HTERT RPE-1 (cell line): ENCODE measurements at regions not wholly inside any gene's neighbourhood (a gene's known extent, or its start where the extent isn't known, plus 50 kb on each side); places are given as distances from the start of the nearest gene placed in this dataset.

ENCODE experiments used
- in situ Hi-C: fragments of 300-500 bp; cut with MboI; formaldehyde crosslinking; loops from 4 replicates; pipeline ENCODE4 v1.14.3; 2020; ENCODE audit warnings: low sequenced_read_pairs

DNA sequence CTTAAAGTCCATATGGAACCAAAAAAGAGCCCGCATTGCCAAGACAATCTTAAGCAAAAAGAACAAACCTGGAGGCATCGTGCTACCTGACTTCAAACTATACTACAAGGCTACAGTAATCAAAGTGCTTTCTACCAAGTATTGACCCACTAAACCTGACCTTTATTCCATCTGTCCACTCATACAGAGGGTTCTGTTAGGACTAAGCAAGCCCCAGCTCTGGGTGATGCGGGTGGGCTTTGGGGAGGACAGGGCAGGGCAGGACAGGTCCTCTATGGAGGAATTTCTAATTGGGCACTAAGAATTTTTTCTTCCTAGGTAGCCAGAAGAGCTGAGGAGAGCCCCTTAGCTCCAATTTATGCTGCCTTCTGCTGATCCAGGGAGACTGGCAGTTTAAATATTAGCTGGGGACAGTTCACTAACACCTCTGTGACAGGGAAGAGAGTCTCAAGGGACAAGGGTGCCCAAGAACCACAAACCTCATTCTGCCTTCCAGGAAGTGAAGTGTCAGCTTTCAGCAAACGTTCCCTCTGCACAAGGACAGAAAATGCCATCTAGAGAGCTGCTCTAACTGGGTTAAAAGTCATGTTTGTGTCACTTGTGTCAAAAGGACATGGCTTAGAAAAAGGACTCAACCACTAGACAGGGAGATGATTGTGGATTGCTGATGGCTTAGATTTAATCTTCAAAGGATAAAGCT lies 143.2 kb downstream of the KIT start:
- in situ Hi-C loops, result no loop called here

GRCh38 chr4:54794579-54794978 lies 136.8 kb downstream of the KIT start:
- in situ Hi-C loops, result no loop called here

GRCh38 chr4:54793856-54794422 lies 136.2 kb downstream of the KIT start:
- in situ Hi-C loops, result no loop called here
